CD14-positive monocyte (primary cell): ENCODE measurements at regions not wholly inside any gene's neighbourhood (a gene's known extent, or its start where the extent isn't known, plus 50 kb on each side); places are given as distances from the start of the nearest gene placed in this dataset.

ENCODE experiments used
- DNase-seq, 3 donors: peaks; one replicate each; pipeline ENCODE4 v3.0.0-alpha.2; 2011 to 2022
- H2AFZ ChIP-seq: 2 replicates; pipeline ENCODE4 v1.6.0; 2012; ENCODE audit warnings: mild to moderate bottlenecking, low read depth, low read length, inconsistent platforms; ENCODE audit not compliant: insufficient read depth, poor library complexity, severe bottlenecking
- H3K27ac ChIP-seq, 2 donors: 1 replicate in 1 of 2; 2 replicates in 1 of 2; pipeline ENCODE4 v1.5.1; 2012 to 2013; ENCODE audit warnings: low read length in 2 of 2, control low read depth in 1 of 2, inconsistent platforms in 1 of 2, low read depth in 1 of 2, mild to moderate bottlenecking in 1 of 2
- H3K27me3 ChIP-seq, 2 donors: one replicate each; pipeline versions ENCODE4 v1.6.0 to v1.6.1; 2011 to 2013; ENCODE audit warnings: low read length in 2 of 2; ENCODE audit not compliant: control insufficient read depth in 2 of 2, insufficient read depth in 2 of 2
- H3K36me3 ChIP-seq, 2 donors: replicated peaks in 1 of 2; 1 replicate in 1 of 2; 2 replicates in 1 of 2; pipeline versions ENCODE4 v1.5.1 to v1.6.1; 2012 to 2013; ENCODE audit warnings: low read length in 2 of 2, control low read depth in 1 of 2, inconsistent platforms in 1 of 2, mild to moderate bottlenecking in 1 of 2; ENCODE audit not compliant: insufficient read depth in 2 of 2, control insufficient read depth in 1 of 2
- H3K4me1 ChIP-seq, 2 donors: 1 replicate in 1 of 2; 2 replicates in 1 of 2; pipeline versions ENCODE4 v1.5.1 to v1.6.1; 2012 to 2013; ENCODE audit warnings: low read length in 2 of 2, control low read depth in 1 of 2, inconsistent platforms in 1 of 2, mild to moderate bottlenecking in 1 of 2, moderate library complexity in 1 of 2; ENCODE audit not compliant: insufficient read depth in 2 of 2, control insufficient read depth in 1 of 2
- H3K4me2 ChIP-seq: replicated peaks from 2 replicates; pipeline ENCODE3; 2012; ENCODE audit warnings: low read length, moderate library complexity, mild to moderate bottlenecking; ENCODE audit not compliant: poor library complexity, severe bottlenecking; ENCODE audit errors: extremely low read depth
- H3K4me3 ChIP-seq, 3 experiments: fragments of 200-600 bp in 1 of 3; sonication (generic) in 1 of 3; replicated peaks in 1 of 3; 1 replicate in 2 of 3; 2 replicates in 1 of 3; pipeline ENCODE4 v1.5.1; 2011 to 2013; ENCODE audit warnings: low read length in 3 of 3, mild to moderate bottlenecking in 3 of 3, control low read depth in 2 of 3, low read depth in 2 of 3, inconsistent platforms in 1 of 3, moderate library complexity in 1 of 3
- H3K79me2 ChIP-seq: 2 replicates; pipeline ENCODE4 v1.6.0; 2012; ENCODE audit warnings: mild to moderate bottlenecking, control low read depth, inconsistent platforms, low read length, moderate library complexity; ENCODE audit not compliant: insufficient read depth
- H3K9ac ChIP-seq: 2 replicates; pipeline ENCODE4 v1.6.0; 2017; ENCODE audit warnings: low read length, mild to moderate bottlenecking; ENCODE audit not compliant: insufficient read depth, poor library complexity, severe bottlenecking
- H3K9me3 ChIP-seq, 2 donors: replicated peaks in 1 of 2; 1 replicate in 1 of 2; 2 replicates in 1 of 2; pipeline versions ENCODE4 v1.5.1 to v1.6.1; 2012 to 2013; ENCODE audit warnings: low read length in 2 of 2, control low read depth in 1 of 2; ENCODE audit not compliant: control insufficient read depth in 1 of 2, insufficient read depth in 1 of 2
- H4K20me1 ChIP-seq: 2 replicates; pipeline ENCODE4 v1.6.0; 2012; ENCODE audit warnings: mild to moderate bottlenecking, low read length, control low read depth, moderate library complexity; ENCODE audit not compliant: insufficient read depth
- H3K27ac Mint-ChIP-seq, 7 donors: one replicate each; pipeline ENCODE4 v1.8.0; 2020; ENCODE audit warnings: mild to moderate bottlenecking in 7 of 7, mixed read lengths in 7 of 7, moderate library complexity in 6 of 7, inconsistent platforms in 2 of 7
- H3K27me3 Mint-ChIP-seq, 3 donors: one replicate each; pipeline ENCODE4 v1.8.0; 2021 to 2022; ENCODE audit warnings: low read depth in 3 of 3, mild to moderate bottlenecking in 3 of 3, mixed read lengths in 3 of 3, moderate library complexity in 3 of 3, inconsistent platforms in 1 of 3
- H3K36me3 Mint-ChIP-seq, 2 donors: one replicate each; pipeline ENCODE4 v1.8.0; 2020; ENCODE audit warnings: mixed read lengths in 2 of 2, inconsistent platforms in 1 of 2, mild to moderate bottlenecking in 1 of 2
- H3K4me1 Mint-ChIP-seq: one replicate; pipeline ENCODE4 v1.8.0; 2020; ENCODE audit warnings: mild to moderate bottlenecking, mixed read lengths
- H3K4me3 Mint-ChIP-seq, 2 donors: one replicate each; pipeline ENCODE4 v1.8.0; 2020; ENCODE audit warnings: mild to moderate bottlenecking in 2 of 2, mixed read lengths in 2 of 2, moderate library complexity in 1 of 2
- H3K9me3 Mint-ChIP-seq, 7 donors: one replicate each; pipeline ENCODE4 v1.8.0; 2020 to 2022; ENCODE audit warnings: mixed read lengths in 7 of 7, mild to moderate bottlenecking in 6 of 7, moderate library complexity in 6 of 7, inconsistent platforms in 2 of 7
- WGBS: methylation state at CpG from one replicate; pipeline ENCODE4 v1.1.5; 2013; ENCODE audit warnings: missing lambda C conversion rate; ENCODE audit not compliant: insufficient coverage; 5-methylcytosine and 5-hydroxymethylcytosine counted together
- intact Hi-C, 2 donors: fragments of 100-400 bp; cut with micrococcal nuclease; formaldehyde crosslinking; loops; one replicate each; pipeline versions ENCODE4 v1.15.0 to v1.15.1; 2023
- TF ChIP-seq, protein P1 (sequence below): fragments of 200-600 bp; IDR thresholded peaks from one replicate; pipeline ENCODE4 v1.8.0; 2022; ENCODE audit warnings: antibody characterized with exemption, mild to moderate bottlenecking

DNA sequence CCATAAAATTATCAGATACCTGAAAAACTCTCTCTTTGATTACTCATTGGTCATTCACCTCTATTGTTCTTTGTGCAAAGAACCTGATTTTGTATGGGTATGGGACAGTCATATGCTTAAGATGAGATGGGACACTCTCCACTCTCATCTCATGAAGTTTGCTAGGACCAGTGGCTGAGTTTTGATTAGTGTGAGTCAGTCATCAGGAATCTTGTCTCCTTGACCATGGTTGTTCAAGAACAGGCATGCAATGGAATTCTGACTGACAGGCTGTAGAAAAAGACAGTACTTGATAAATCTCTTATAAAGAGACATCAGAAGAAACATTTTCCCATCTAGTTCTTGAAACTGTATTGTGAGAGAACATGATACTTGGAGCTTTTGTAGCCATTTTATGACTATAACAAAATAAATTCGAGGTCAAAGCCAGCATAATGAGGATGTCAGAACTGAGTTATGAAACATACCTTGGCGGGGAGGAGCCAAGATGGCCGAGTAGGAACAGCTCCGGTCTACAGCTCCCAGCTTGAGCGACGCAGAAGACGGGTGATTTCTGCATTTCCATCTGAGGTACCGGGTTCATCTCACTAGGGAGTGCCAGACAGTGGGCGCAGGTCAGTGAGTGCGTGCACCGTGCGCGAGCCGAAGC lies 367.0 kb downstream of the NR4A2 start:
- no peaks in the 10 kb centered on the region for H3K4me1 Mint-ChIP-seq
- intact Hi-C loops: no loop called here

DNA sequence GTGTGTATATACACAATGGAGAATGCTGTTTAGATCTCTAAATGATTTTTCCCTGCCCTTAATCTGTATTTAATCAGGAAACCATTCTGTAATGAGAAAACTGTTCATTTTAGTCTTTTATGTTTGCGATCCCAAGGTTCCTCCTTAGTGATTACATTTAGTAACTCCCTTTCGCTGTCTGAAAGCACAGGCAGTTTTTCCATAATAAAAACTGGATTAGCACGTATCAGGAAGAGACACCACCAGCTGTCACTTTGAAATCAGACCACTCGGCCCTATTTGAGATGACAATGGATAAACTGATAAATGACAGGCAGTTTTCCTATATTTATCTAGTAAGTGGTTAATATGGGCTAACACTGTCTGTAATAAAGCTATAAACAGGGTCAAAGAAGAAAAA lies 370.9 kb downstream of the NR4A2 start:
- Histone ChIP-seq H3K27ac (no peak overlapping the region), H3K9ac (no peak overlapping the region), H3K36me3 (no peaks in the 10 kb centered on the region), H3K79me2 (no peaks in the 10 kb centered on the region), H3K9me3 (no peaks in the 10 kb centered on the region), H3K4me2 (no peak overlapping the region), H3K27me3 (no peaks in the 10 kb centered on the region), H3K4me3 (no peak overlapping the region), H2AFZ (no peak overlapping the region), H4K20me1 (no peaks in the 10 kb centered on the region), H3K4me1 (no peaks in the 10 kb centered on the region)
- TF ChIP-seq, protein P1, sequence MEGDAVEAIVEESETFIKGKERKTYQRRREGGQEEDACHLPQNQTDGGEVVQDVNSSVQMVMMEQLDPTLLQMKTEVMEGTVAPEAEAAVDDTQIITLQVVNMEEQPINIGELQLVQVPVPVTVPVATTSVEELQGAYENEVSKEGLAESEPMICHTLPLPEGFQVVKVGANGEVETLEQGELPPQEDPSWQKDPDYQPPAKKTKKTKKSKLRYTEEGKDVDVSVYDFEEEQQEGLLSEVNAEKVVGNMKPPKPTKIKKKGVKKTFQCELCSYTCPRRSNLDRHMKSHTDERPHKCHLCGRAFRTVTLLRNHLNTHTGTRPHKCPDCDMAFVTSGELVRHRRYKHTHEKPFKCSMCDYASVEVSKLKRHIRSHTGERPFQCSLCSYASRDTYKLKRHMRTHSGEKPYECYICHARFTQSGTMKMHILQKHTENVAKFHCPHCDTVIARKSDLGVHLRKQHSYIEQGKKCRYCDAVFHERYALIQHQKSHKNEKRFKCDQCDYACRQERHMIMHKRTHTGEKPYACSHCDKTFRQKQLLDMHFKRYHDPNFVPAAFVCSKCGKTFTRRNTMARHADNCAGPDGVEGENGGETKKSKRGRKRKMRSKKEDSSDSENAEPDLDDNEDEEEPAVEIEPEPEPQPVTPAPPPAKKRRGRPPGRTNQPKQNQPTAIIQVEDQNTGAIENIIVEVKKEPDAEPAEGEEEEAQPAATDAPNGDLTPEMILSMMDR: no peak
- H3K4me1 Mint-ChIP-seq: no peaks in the 10 kb centered on the region
- H3K36me3 Mint-ChIP-seq: no peaks in the 10 kb centered on the region
- H3K4me3 Mint-ChIP-seq: no peak overlapping the region
- peaks cover 0 to 1% (median 0%) of the 10 kb centered on the region in 3 donors for H3K27me3 Mint-ChIP-seq
- H3K9me3 Mint-ChIP-seq: peaks cover 0 to 5% (median 3%) of the 10 kb centered on the region in 7 donors
- DNase-seq: no peak
- H3K27ac Mint-ChIP-seq: no peak overlapping the region
- intact Hi-C loops: no loop called here
- 80% methylated on average over 2 of the region's 4 CpGs for WGBS

More for the DNA sequence above, 367.0 kb downstream of the NR4A2 start:
- Histone ChIP-seq H3K4me3 (no peak overlapping the region), H3K9me3 (no peaks in the 10 kb centered on the region), H3K36me3 (no peaks in the 10 kb centered on the region), H3K4me2 (no peak overlapping the region), H3K4me1 (no peaks in the 10 kb centered on the region), H2AFZ (no peak overlapping the region), H3K9ac (no peak overlapping the region), H4K20me1 (no peaks in the 10 kb centered on the region), H3K27me3 (no peaks in the 10 kb centered on the region), H3K27ac (no peak overlapping the region), H3K79me2 (no peaks in the 10 kb centered on the region)
- TF ChIP-seq, protein P1: no peak
- peaks cover 0 to 1% (median 0%) of the 10 kb centered on the region in 3 donors for H3K27me3 Mint-ChIP-seq
- no peak for DNase-seq
- H3K27ac Mint-ChIP-seq: no peak overlapping the region
- H3K9me3 Mint-ChIP-seq: peaks cover 0 to 9% (median 3%) of the 10 kb centered on the region in 7 donors
- 96% methylated on average over 4 of the region's 14 CpGs for WGBS
- H3K4me3 Mint-ChIP-seq: no peak overlapping the region
- no peaks in the 10 kb centered on the region for H3K36me3 Mint-ChIP-seq
